HCT116 (cell line): ENCODE measurements at regions not wholly inside any gene's neighbourhood (a gene's known extent, or its start where the extent isn't known, plus 50 kb on each side); places are given as distances from the start of the nearest gene placed in this dataset.

Experiments
- ATAC-seq: fragments of 200-7000 bp; cut with Tn5 transposase; 2 replicates; pipeline ENCODE4 v1.9.1; 2020; ENCODE audit warnings: mild to moderate bottlenecking, moderate library complexity
- BruUV-seq: library from RNA; stranded (reverse); fragments of 400-500 nt; replicated peaks from 2 replicates; lab custom pipeline; 2021; lab: Mats Ljungman, UMichigan
- CTCF ChIA-PET: fragments of 300-600 bp; sonication (Branson Sonifier 250); formaldehyde crosslinking; loops from one replicate; lab custom pipeline; 2021; ENCODE audit warnings: antibody characterized with exemption; lab: Charles Lee
- POLR2A ChIA-PET: fragments of 300-600, 350-600 bp; sonication (Branson Sonifier 250); formaldehyde crosslinking; loops from one replicate; lab custom pipeline; 2021; ENCODE audit warnings: antibody characterized with exemption; lab: Charles Lee
- RAD21 ChIA-PET, 2 experiments: fragments of 300-600 bp; sonication (Branson Sonifier 250); formaldehyde crosslinking; loops; one replicate each; lab custom pipeline; 2023; ENCODE audit warnings: low total read pairs in 2 of 2; ENCODE audit not compliant: uncharacterized antibody in 2 of 2, unreplicated experiment in 2 of 2, low non-redundant PET in 1 of 2; lab: Charles Lee
- DNase-seq: peaks from one replicate; pipeline ENCODE4 v3.0.0-alpha.2; 2010; ENCODE audit warnings: low read depth, low spot score
- H2AFZ ChIP-seq: fragments of 200-600 bp; shearing (Covaris generic), sonication (generic); 2 replicates; pipeline ENCODE4 v1.6.1; 2017; ENCODE audit warnings: low read depth, mixed run types, mixed read lengths, antibody characterized with exemption, low read length; ENCODE audit not compliant: poor library complexity, severe bottlenecking
- H3K27ac ChIP-seq: 2 replicates; pipeline ENCODE4 v1.5.1; 2012; ENCODE audit warnings: low read depth, low read length
- H3K27me3 ChIP-seq: fragments of 200-600 bp; sonication (generic); 2 replicates; pipeline ENCODE4 v1.6.1; 2016; ENCODE audit warnings: mixed run types, low read length, mixed read lengths; ENCODE audit not compliant: insufficient read depth
- H3K36me3 ChIP-seq, 2 experiments: fragments of 200-500 bp in 1 of 2; fragments of 200-600 bp in 1 of 2; sonication (Bioruptor generic) in 1 of 2; sonication (generic) in 1 of 2; 2 replicates each; pipeline versions ENCODE4 v1.5.1 to v1.6.1; 2014 to 2016; ENCODE audit warnings: low read length in 2 of 2, inconsistent platforms in 1 of 2, mixed read lengths in 1 of 2, mixed run types in 1 of 2; ENCODE audit not compliant: insufficient read depth in 2 of 2, control insufficient read depth in 1 of 2
- H3K4me1 ChIP-seq, 2 experiments: fragments of 200-600 bp in 1 of 2; sonication (generic) in 1 of 2; 2 replicates each; pipeline versions ENCODE4 v1.5.1 to v1.6.1; 2012 to 2017; ENCODE audit warnings: low read length in 2 of 2, inconsistent platforms in 1 of 2, mild to moderate bottlenecking in 1 of 2, mixed read lengths in 1 of 2, mixed run types in 1 of 2, moderate library complexity in 1 of 2; ENCODE audit not compliant: insufficient read depth in 2 of 2, control insufficient read depth in 1 of 2
- H3K4me2 ChIP-seq: fragments of 200-600 bp; sonication (generic); 2 replicates; pipeline ENCODE4 v1.6.1; 2017; ENCODE audit warnings: mixed run types, low read length, mixed read lengths
- H3K4me3 ChIP-seq, 2 experiments: fragments of 200-600 bp in 1 of 2; sonication (generic) in 1 of 2; replicated peaks in 1 of 2; 2 replicates each; pipeline ENCODE4 v1.5.1; 2011 to 2016; ENCODE audit warnings: low read length in 2 of 2, control low read depth in 1 of 2, low read depth in 1 of 2, mild to moderate bottlenecking in 1 of 2, mixed read lengths in 1 of 2, mixed run types in 1 of 2
- H3K79me2 ChIP-seq: fragments of 200-600 bp; sonication (generic); 2 replicates; pipeline ENCODE4 v1.6.1; 2017; ENCODE audit warnings: mild to moderate bottlenecking, mixed run types, low read length, moderate library complexity, mixed read lengths; ENCODE audit not compliant: insufficient read depth
- H3K9ac ChIP-seq: fragments of 200-600 bp; sonication (generic); 2 replicates; pipeline ENCODE4 v1.6.1; 2016; ENCODE audit warnings: low read length, mixed read lengths
- H3K9me2 ChIP-seq: fragments of 200-600 bp; sonication (generic), shearing (Covaris generic); 2 replicates; pipeline ENCODE4 v1.6.1; 2017; ENCODE audit warnings: mixed run types, mild to moderate bottlenecking, moderate library complexity; ENCODE audit not compliant: insufficient read depth
- H3K9me3 ChIP-seq, 2 experiments: fragments of 200-500 bp in 1 of 2; fragments of 200-600 bp in 1 of 2; sonication (Bioruptor generic) in 1 of 2; sonication (generic) in 1 of 2; 2 replicates each; pipeline ENCODE4 v1.6.1; 2014 to 2017; ENCODE audit warnings: low read length in 2 of 2, mixed read lengths in 2 of 2, inconsistent platforms in 1 of 2, low read depth in 1 of 2, mild to moderate bottlenecking in 1 of 2, mixed run types in 1 of 2, moderate library complexity in 1 of 2; ENCODE audit not compliant: control insufficient read depth in 1 of 2, insufficient read depth in 1 of 2
- H4K20me1 ChIP-seq: fragments of 200-600 bp; sonication (generic), shearing (Covaris generic); 2 replicates; pipeline ENCODE4 v1.6.1; 2017; ENCODE audit warnings: mixed run types, mild to moderate bottlenecking, moderate library complexity; ENCODE audit not compliant: insufficient read depth
- JUND ChIP-seq: IDR thresholded peaks from 2 replicates; pipeline ENCODE4 v1.6.1; 2012
- TCF7L2 ChIP-seq: IDR thresholded peaks from 2 replicates; pipeline ENCODE4 v1.7.0; 2011; ENCODE audit warnings: borderline replicate concordance, inconsistent platforms; ENCODE audit not compliant: insufficient read depth, insufficient read length; ENCODE audit errors: extremely low read depth
- ZBTB33 ChIP-seq: IDR thresholded peaks from 2 replicates; pipeline ENCODE4 v1.6.1; 2011; ENCODE audit warnings: mild to moderate bottlenecking, low read length, moderate library complexity; ENCODE audit not compliant: insufficient replicate concordance; ENCODE audit errors: extremely low read depth
- intact Hi-C: fragments of 100-400 bp; cut with micrococcal nuclease; formaldehyde crosslinking; loops from 2 replicates; pipeline ENCODE4 v1.10.0; 2022

- H3K79me2 ChIP-seq: no peaks in the 10 kb centered on the region
- H3K9ac ChIP-seq: no peak overlapping the region
- no TSS peak for BruUV-seq
- ChIA-PET RAD21 (no interaction called here), CTCF (no interaction called here), POLR2A (no interaction called here)
- intact Hi-C loops: no loop called here
- no peak overlapping the region for H2AFZ ChIP-seq
- H3K4me1 ChIP-seq: no peaks in the 10 kb centered on the region
- no peak for ATAC-seq
- H3K4me3 ChIP-seq: no peak overlapping the region
- no peaks in the 10 kb centered on the region for H3K9me2 ChIP-seq
- H3K9me3 ChIP-seq: no peaks in the 10 kb centered on the region
- H3K27me3 ChIP-seq: peaks cover 3% of the 10 kb centered on the region; the same call in 1 of the 2 replicates
- no peak for TF ChIP-seq JUND
- no peak for TF ChIP-seq ZBTB33
- TF ChIP-seq TCF7L2: no peak
- TF ChIP-seq, all 23 proteins: peak for 0
- Histone ChIP-seq H3K27ac (no peak overlapping the region), H4K20me1 (no peaks in the 10 kb centered on the region), H3K4me2 (no peak overlapping the region), H3K36me3 (no peaks in the 10 kb centered on the region)
- no peak for DNase-seq
Observed at GRCh38 chr10:26386781-26387180, 51.4 kb upstream of the APBB1IP start.
